ENCODE measurements at regions not wholly inside any gene's neighbourhood (a gene's known extent, or its start where the extent isn't known, plus 50 kb on each side); places are given as distances from the start of the nearest gene placed in this dataset.

GRCh38 chr14:53591816-53592215 lies 364.8 kb downstream of the BMP4 start:
- POLR2A ChIA-PET (ENCODE audit: unreplicated experiment): interaction anchor here (0.5 kb wide), 1 partner anchor 57 kb away, joined by 3 read pairs; no protein-coding TSS in a partner anchor

DNA sequence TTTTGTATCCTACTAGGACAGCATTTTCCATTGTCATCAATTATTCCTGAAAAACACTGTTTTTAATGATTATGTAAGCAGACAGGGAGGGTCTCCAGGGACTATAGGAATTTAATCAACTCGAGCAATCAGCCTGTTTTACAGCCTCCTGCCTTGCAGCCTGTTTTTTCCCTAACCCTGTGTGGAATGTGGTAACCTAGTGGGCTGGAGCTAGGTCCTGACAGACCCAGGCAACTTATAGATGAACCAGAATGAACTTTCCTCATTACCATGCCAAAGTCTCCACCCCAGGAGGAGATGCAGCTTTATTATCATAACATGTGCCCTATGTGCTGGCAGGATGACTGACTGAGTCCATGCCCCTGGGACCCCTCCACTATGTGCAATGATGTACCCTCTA lies 375.1 kb downstream of the BMP4 start:
- intact Hi-C loops (cut with micrococcal nuclease): no loop called here
- TF ChIP-seq CTCF (conservative IDR thresholded peaks at IDR 0.05; ENCODE audit: low read depth, low read length): no peak
- TF ChIP-seq EZH2phosphoT487 (IDR thresholded peaks at IDR 0.05; ENCODE audit: borderline replicate concordance, low read length): no peak
- H3K36me3 ChIP-seq (ENCODE audit: low read depth, low read length): no peaks in the 10 kb centered on the region
- H2AFZ ChIP-seq (ENCODE audit: low read length): no peak overlapping the region
- H3K27ac ChIP-seq (ENCODE audit: low read length): no peak overlapping the region
- H3K9me3 ChIP-seq (ENCODE audit: low read length): no peaks in the 10 kb centered on the region
- H3K4me3 ChIP-seq (ENCODE audit: low read length): no peak overlapping the region
- H3K9ac ChIP-seq (ENCODE audit: low read length): no peak overlapping the region
- CTCF ChIA-PET: no interaction called here
- H4K20me1 ChIP-seq (ENCODE audit: low read length): no peaks in the 10 kb centered on the region
- POLR2A ChIA-PET (ENCODE audit: unreplicated experiment): no interaction called here
- DNase-seq (no peak), ATAC-seq (no peak)
- BruUV-seq (replicated peaks): no TSS peak
- no peaks in the 10 kb centered on the region for H3F3A ChIP-seq (ENCODE audit: low read length, unreplicated experiment)
- no peak overlapping the region for H3K4me2 ChIP-seq (ENCODE audit: low read length)
- H3K27me3 ChIP-seq (ENCODE audit: low read length): 0 out of 2 replicates have a peak, but pooled peaks cover 13% of the 10 kb centered on the region
- no peaks in the 10 kb centered on the region for H3K4me1 ChIP-seq (ENCODE audit: insufficient read depth, low read length)
- no peaks in the 10 kb centered on the region for H3K79me2 ChIP-seq (ENCODE audit: low read length)
- no peaks in the 10 kb centered on the region; the same call in 1 of the 2 replicates for H3K9me2 ChIP-seq (replicated peaks; ENCODE audit: low read length)

More at GRCh38 chr14:53591816-53592215, 364.8 kb downstream of the BMP4 start:
- TF ChIP-seq EZH2 (IDR thresholded peaks at IDR 0.05; ENCODE audit: low read length, unreplicated experiment) (no peak), CTCF (conservative IDR thresholded peaks at IDR 0.05; ENCODE audit: low read depth, low read length) (no peak), EZH2phosphoT487 (IDR thresholded peaks at IDR 0.05; ENCODE audit: borderline replicate concordance, low read length) (no peak)
- Histone ChIP-seq H2AFZ (ENCODE audit: low read length) (no peak overlapping the region), H3K4me3 (ENCODE audit: low read length) (no peak overlapping the region), H4K20me1 (ENCODE audit: low read length) (no peaks in the 10 kb centered on the region), H3K4me1 (ENCODE audit: insufficient read depth, low read length) (peaks cover 3% of the 10 kb centered on the region), H3K27ac (ENCODE audit: low read length) (no peak overlapping the region), H3K79me2 (ENCODE audit: low read length) (no peaks in the 10 kb centered on the region), H3K4me2 (ENCODE audit: low read length) (no peak overlapping the region), H3K9me3 (ENCODE audit: low read length) (no peaks in the 10 kb centered on the region), H3K36me3 (ENCODE audit: low read depth, low read length) (no peaks in the 10 kb centered on the region), H3K9me2 (replicated peaks; ENCODE audit: low read length) (no peaks in the 10 kb centered on the region), H3F3A (ENCODE audit: low read length, unreplicated experiment) (no peaks in the 10 kb centered on the region), H3K9ac (ENCODE audit: low read length) (no peak overlapping the region), H3K27me3 (ENCODE audit: low read length) (peaks cover 19% of the 10 kb centered on the region; the same call in 1 of the 2 replicates)
- intact Hi-C loops (cut with micrococcal nuclease): no loop called here
- CTCF ChIA-PET: no interaction called here
- no TSS peak for BruUV-seq (replicated peaks)
- DNase-seq (no peak), ATAC-seq (no peak)

DNA sequence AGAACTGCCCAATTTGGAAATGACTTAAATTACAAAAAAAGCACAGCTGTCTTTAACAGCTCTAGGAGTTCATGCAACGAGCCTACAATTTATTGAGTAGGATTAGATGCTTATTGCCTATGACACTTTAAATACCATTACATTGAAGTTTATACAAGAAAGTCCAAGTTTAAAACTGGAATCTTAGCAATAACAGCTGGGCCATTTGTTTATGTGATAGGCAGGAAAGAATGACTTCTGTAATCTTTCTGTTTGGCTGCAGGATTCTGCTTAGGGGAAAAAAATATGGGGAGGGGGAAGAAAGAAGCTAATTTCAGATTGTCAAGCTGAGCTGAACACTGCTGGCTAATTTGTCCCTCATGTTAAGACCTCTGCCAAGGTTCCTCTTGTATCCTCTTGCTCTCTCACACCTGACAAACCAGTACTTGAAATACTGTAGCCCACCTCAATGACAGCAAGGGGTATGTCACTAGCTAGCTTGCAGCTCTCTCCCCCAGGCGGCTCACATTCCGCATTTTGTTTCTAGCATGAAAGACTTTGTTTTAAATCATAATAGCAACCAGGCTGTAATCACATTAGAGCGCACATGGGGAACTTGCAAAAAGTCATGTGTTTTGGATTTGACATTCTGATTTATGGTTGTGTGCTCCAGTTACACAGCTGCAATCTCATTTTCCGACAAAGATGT lies 384.8 kb downstream of the BMP4 start:
- no peaks in the 10 kb centered on the region for H3K27me3 ChIP-seq (ENCODE audit: low read length)
- no peaks in the 10 kb centered on the region for H3K4me1 ChIP-seq (ENCODE audit: insufficient read depth, low read length)
- no peaks in the 10 kb centered on the region for H3F3A ChIP-seq (ENCODE audit: low read length, unreplicated experiment)
- intact Hi-C loops (cut with micrococcal nuclease): no loop called here
- BruUV-seq (replicated peaks): no TSS peak
- POLR2A ChIA-PET (ENCODE audit: unreplicated experiment): no interaction called here
- H3K4me2 ChIP-seq (ENCODE audit: low read length): no peak overlapping the region
- H3K4me3 ChIP-seq (ENCODE audit: low read length): no peak overlapping the region
- H3K9me3 ChIP-seq (ENCODE audit: low read length): no peaks in the 10 kb centered on the region
- TF ChIP-seq EZH2 (IDR thresholded peaks at IDR 0.05; ENCODE audit: low read length, unreplicated experiment) (no peak), EZH2phosphoT487 (IDR thresholded peaks at IDR 0.05; ENCODE audit: borderline replicate concordance, low read length) (no peak), CTCF (conservative IDR thresholded peaks at IDR 0.05; ENCODE audit: low read depth, low read length) (no peak)
- no peaks in the 10 kb centered on the region for H3K9me2 ChIP-seq (replicated peaks; ENCODE audit: low read length)
- CTCF ChIA-PET: no interaction called here
- DNase-seq: no peak
- no peaks in the 10 kb centered on the region for H3K79me2 ChIP-seq (ENCODE audit: low read length)
- no peak overlapping the region for H2AFZ ChIP-seq (ENCODE audit: low read length)
- H4K20me1 ChIP-seq (ENCODE audit: low read length): no peaks in the 10 kb centered on the region
- H3K27ac ChIP-seq (ENCODE audit: low read length): no peak overlapping the region
- H3K36me3 ChIP-seq (ENCODE audit: low read depth, low read length): no peaks in the 10 kb centered on the region
- ATAC-seq: no peak
- no peak overlapping the region for H3K9ac ChIP-seq (ENCODE audit: low read length)

Measured in PC-3 (cell line).